RWPE2 (cell line): ENCODE measurements at regions not wholly inside any gene's neighbourhood (a gene's known extent, or its start where the extent isn't known, plus 50 kb on each side); places are given as distances from the start of the nearest gene placed in this dataset.

Experiments
- ATAC-seq: fragments of 200-7000 bp; cut with Tn5 transposase; 3 replicates; pipeline ENCODE4 v1.9.1; 2021; ENCODE audit warnings: low read depth
- DNase-seq: peaks from one replicate; pipeline ENCODE4 v3.0.0-alpha.2; 2020; ENCODE audit warnings: low spot score
- H3K27ac ChIP-seq: fragments of 450-650 bp; 2 replicates; pipeline ENCODE4 v1.5.1; 2017; ENCODE audit warnings: mild to moderate bottlenecking; ENCODE audit not compliant: poor library complexity, severe bottlenecking
- H3K27me3 ChIP-seq: fragments of 250-450 bp; sonication (Bioruptor Pico); 2 replicates; pipeline ENCODE4 v1.5.1; 2021; ENCODE audit warnings: mild to moderate bottlenecking, moderate library complexity; ENCODE audit not compliant: insufficient read depth, poor library complexity, severe bottlenecking
- H3K36me3 ChIP-seq: fragments of 250-450 bp; sonication (Bioruptor Pico); 2 replicates; pipeline ENCODE4 v1.5.1; 2020; ENCODE audit warnings: low read depth, mild to moderate bottlenecking, moderate library complexity
- H3K4me1 ChIP-seq: fragments of 250-450 bp; sonication (Bioruptor Pico); 2 replicates; pipeline ENCODE4 v1.5.1; 2021; ENCODE audit warnings: mild to moderate bottlenecking, moderate library complexity; ENCODE audit not compliant: insufficient read depth, poor library complexity, severe bottlenecking
- H3K4me3 ChIP-seq: fragments of 250-450 bp; sonication (Bioruptor Pico); 2 replicates; pipeline ENCODE4 v1.5.1; 2021; ENCODE audit warnings: mild to moderate bottlenecking, moderate library complexity; ENCODE audit not compliant: severe bottlenecking
- H3K9me3 ChIP-seq: fragments of 250-450 bp; sonication (Bioruptor Pico); 2 replicates; pipeline ENCODE4 v1.5.1; 2021; ENCODE audit warnings: mild to moderate bottlenecking, moderate library complexity; ENCODE audit not compliant: severe bottlenecking
- CTCF ChIP-seq: fragments of 450-650 bp; IDR thresholded peaks from one replicate; pipeline ENCODE4 v1.5.1; 2017; ENCODE audit warnings: mild to moderate bottlenecking, moderate library complexity; ENCODE audit not compliant: poor library complexity, severe bottlenecking

DNA sequence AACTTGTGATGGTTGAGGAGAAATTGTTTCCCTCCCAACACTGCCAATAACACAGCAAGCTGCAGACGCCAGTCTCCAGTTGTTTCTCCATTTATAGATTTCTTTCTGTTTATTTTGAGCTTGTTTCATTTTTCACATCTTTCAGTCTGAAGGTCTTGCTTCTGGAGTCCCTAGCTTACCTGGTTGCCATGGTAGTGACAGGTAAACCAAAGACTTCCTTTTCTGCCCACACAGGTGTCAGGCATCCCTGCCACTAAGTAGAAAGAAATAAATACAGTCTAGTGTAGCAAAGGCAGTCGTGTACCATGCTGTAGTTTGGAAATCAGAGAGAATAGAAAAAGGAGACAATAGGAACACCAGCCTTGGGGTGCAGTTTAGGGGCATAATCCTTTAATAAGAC is 82.8 kb downstream of the MARCHF4 start:
- no peaks in the 10 kb centered on the region for H3K36me3 ChIP-seq
- no peak overlapping the region for H3K27ac ChIP-seq
- no peak overlapping the region for H3K4me3 ChIP-seq
- ATAC-seq, result no peak
- no peaks in the 10 kb centered on the region for H3K4me1 ChIP-seq
- H3K9me3 ChIP-seq, result no peaks in the 10 kb centered on the region
- no peak for TF ChIP-seq CTCF
- H3K27me3 ChIP-seq, result no peaks in the 10 kb centered on the region
- no peak for DNase-seq

- no peak overlapping the region for H3K4me3 ChIP-seq
- H3K27ac ChIP-seq, result no peak overlapping the region
- DNase-seq, result no peak
- H3K9me3 ChIP-seq, result no peaks in the 10 kb centered on the region
- H3K4me1 ChIP-seq, result no peaks in the 10 kb centered on the region
- no peaks in the 10 kb centered on the region for H3K36me3 ChIP-seq
- no peak for TF ChIP-seq CTCF
- H3K27me3 ChIP-seq, result no peaks in the 10 kb centered on the region
- no peak for ATAC-seq
Measured at GRCh38 chr2:216287251-216287650, 85.0 kb downstream of the MARCHF4 start.

DNA sequence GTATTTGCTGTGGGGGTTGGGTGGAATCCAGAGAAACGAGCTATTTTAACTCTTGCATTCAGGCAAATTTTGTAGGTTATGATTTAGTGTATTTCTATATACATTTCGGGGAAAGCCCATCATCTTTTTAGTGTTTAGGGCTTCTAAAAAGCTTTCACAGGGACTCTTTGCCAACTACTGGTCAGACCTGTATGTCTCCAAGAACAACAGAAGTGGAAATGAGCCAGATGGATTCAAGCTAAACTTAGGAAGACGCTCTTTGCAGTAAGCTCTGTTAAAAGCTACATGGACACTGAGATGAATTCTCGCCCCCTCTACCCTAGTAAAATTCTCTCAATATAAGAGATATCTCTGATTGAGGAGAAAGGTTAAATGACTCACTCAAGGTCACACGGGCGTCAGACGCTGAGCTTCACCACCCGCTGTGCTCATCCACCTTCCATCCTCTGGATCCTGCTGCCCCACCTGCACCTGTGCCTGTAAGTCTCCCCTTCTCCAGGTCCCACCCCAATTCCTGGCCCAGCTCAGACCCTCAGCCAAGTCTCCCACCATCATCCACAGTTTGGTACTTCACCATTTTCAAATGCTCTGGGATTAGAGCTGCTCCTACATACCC is 85.6 kb downstream of the MARCHF4 start:
- ATAC-seq (no peak), DNase-seq (no peak)

GRCh38 chr2:216285701-216286100 is 86.6 kb downstream of the MARCHF4 start:
- Histone ChIP-seq H3K27ac (no peak overlapping the region), H3K4me3 (no peak overlapping the region), H3K9me3 (no peaks in the 10 kb centered on the region), H3K4me1 (no peaks in the 10 kb centered on the region), H3K27me3 (no peaks in the 10 kb centered on the region), H3K36me3 (no peaks in the 10 kb centered on the region)
- no peak for DNase-seq
- no peak for ATAC-seq
- no peak for TF ChIP-seq CTCF

More for the DNA sequence above, 85.6 kb downstream of the MARCHF4 start:
- no peak for TF ChIP-seq CTCF
- Histone ChIP-seq H3K27me3 (no peaks in the 10 kb centered on the region), H3K4me3 (no peak overlapping the region), H3K27ac (no peak overlapping the region), H3K9me3 (no peaks in the 10 kb centered on the region), H3K36me3 (no peaks in the 10 kb centered on the region), H3K4me1 (no peaks in the 10 kb centered on the region)

GRCh38 chr2:216284708-216285107 is 87.6 kb downstream of the MARCHF4 start:
- no peak for ATAC-seq

More at GRCh38 chr2:216284708-216285107, 87.6 kb downstream of the MARCHF4 start:
- DNase-seq, result no peak
- no peaks in the 10 kb centered on the region for H3K36me3 ChIP-seq
- TF ChIP-seq CTCF, result no peak
- no peaks in the 10 kb centered on the region for H3K4me1 ChIP-seq
- no peaks in the 10 kb centered on the region for H3K9me3 ChIP-seq
- no peaks in the 10 kb centered on the region for H3K27me3 ChIP-seq
- no peak overlapping the region for H3K4me3 ChIP-seq
- H3K27ac ChIP-seq, result no peak overlapping the region
